ENCODE measurements at regions not wholly inside any gene's neighbourhood (a gene's known extent, or its start where the extent isn't known, plus 50 kb on each side); places are given as distances from the start of the nearest gene placed in this dataset.

GRCh38 chr20:40320517-40321011, 368.5 kb downstream of the MAFB start:
- no peak for DNase-seq (ENCODE audit: low read depth in 2 of 2)

- no peak for DNase-seq (ENCODE audit: low read depth in 2 of 2)
Observed at GRCh38 chr20:40319741-40320516, 369.1 kb downstream of the MAFB start.

GRCh38 chr20:40319056-40319455, 370.0 kb downstream of the MAFB start:
- DNase-seq (ENCODE audit: low read depth in 2 of 2) = no peak

- no peak for DNase-seq (ENCODE audit: low read depth in 2 of 2)
Observed at GRCh38 chr20:40317156-40317790, 371.8 kb downstream of the MAFB start.

- no peak for DNase-seq (ENCODE audit: low read depth in 2 of 2)
Observed at GRCh38 chr20:40314278-40314677, 374.8 kb downstream of the MAFB start.

- no peak for DNase-seq (ENCODE audit: low read depth in 2 of 2)
Observed at GRCh38 chr20:40313730-40314129, 375.3 kb downstream of the MAFB start.

GRCh38 chr20:40309731-40310130, 379.3 kb downstream of the MAFB start:
- DNase-seq (ENCODE audit: low read depth in 2 of 2) = no peak

- no peak for DNase-seq (ENCODE audit: low read depth in 2 of 2)
Observed at GRCh38 chr20:40307997-40308396, 381.0 kb downstream of the MAFB start.

GRCh38 chr20:40307268-40307667, 381.8 kb downstream of the MAFB start:
- DNase-seq (ENCODE audit: low read depth in 2 of 2) = no peak

GRCh38 chr20:40305303-40305702, 383.7 kb downstream of the MAFB start:
- DNase-seq (ENCODE audit: low read depth in 2 of 2) = no peak

- no peak for DNase-seq (ENCODE audit: low read depth in 2 of 2)
Observed at GRCh38 chr20:40304119-40304613, 384.9 kb downstream of the MAFB start.

- no peak for DNase-seq (ENCODE audit: low read depth in 2 of 2)
Observed at GRCh38 chr20:40294747-40295146, 394.3 kb downstream of the MAFB start.

GRCh38 chr20:40294175-40294574, 394.9 kb downstream of the MAFB start:
- no peak for DNase-seq (ENCODE audit: low read depth in 2 of 2)

- DNase-seq (ENCODE audit: low read depth in 2 of 2) = no peak
Observed at GRCh38 chr20:40293740-40294139, 395.3 kb downstream of the MAFB start.

- no peak for DNase-seq (ENCODE audit: low read depth in 2 of 2)
Observed at GRCh38 chr20:40291493-40292135, 397.4 kb downstream of the MAFB start.

- DNase-seq (ENCODE audit: low read depth in 2 of 2) = no peak
Observed at GRCh38 chr20:40287683-40288082, 401.4 kb downstream of the MAFB start.

GRCh38 chr20:40286975-40287531, 402.0 kb downstream of the MAFB start:
- DNase-seq (ENCODE audit: low read depth in 2 of 2) = no peak

- DNase-seq (ENCODE audit: low read depth in 2 of 2) = no peak
Observed at GRCh38 chr20:40284611-40285010, 404.4 kb downstream of the MAFB start.

GRCh38 chr20:40283689-40284088, 405.3 kb downstream of the MAFB start:
- DNase-seq (ENCODE audit: low read depth in 2 of 2) = no peak

GRCh38 chr20:40282941-40283340, 406.1 kb downstream of the MAFB start:
- no peak for DNase-seq (ENCODE audit: low read depth in 2 of 2)

GRCh38 chr20:40282541-40282940, 406.5 kb downstream of the MAFB start:
- DNase-seq (ENCODE audit: low read depth in 2 of 2) = no peak

- no peak for DNase-seq (ENCODE audit: low read depth in 2 of 2)
Observed at GRCh38 chr20:40280616-40281015, 408.4 kb downstream of the MAFB start.
